K562 (cell line): ENCODE measurements at regions not wholly inside any gene's neighbourhood (a gene's known extent, or its start where the extent isn't known, plus 50 kb on each side); places are given as distances from the start of the nearest gene placed in this dataset.

Source experiments
- ATF1 ChIP-seq, 2 experiments: fragments of 450-650 bp in 1 of 2; IDR thresholded peaks; 2 replicates each; pipeline ENCODE4 v1.6.1; 2016; ENCODE audit warnings: missing compliant biosample characterization in 1 of 2, missing genetic modification characterization in 1 of 2
- CBFA2T3 ChIP-seq: fragments of 450-650 bp; IDR thresholded peaks from 2 replicates; pipeline ENCODE4 v1.6.1; 2017
- CREB1 ChIP-seq, 2 experiments: sonication (generic) in 1 of 2; formaldehyde crosslinking in 1 of 2; IDR thresholded peaks; 2 replicates each; pipeline versions ENCODE4 v1.6.1 to v1.8.0; 2012 to 2022; ENCODE audit warnings: inconsistent platforms in 1 of 2, mild to moderate bottlenecking in 1 of 2, missing genetic modification reagents in 1 of 2, moderate library complexity in 1 of 2
- CREM ChIP-seq: IDR thresholded peaks from 2 replicates; pipeline ENCODE4 v1.6.1; 2014; ENCODE audit warnings: antibody characterized with exemption, low read depth
- ETS2 ChIP-seq: IDR thresholded peaks from 2 replicates; pipeline ENCODE4 v1.6.1; 2016; ENCODE audit warnings: borderline replicate concordance, missing genetic modification characterization, mild to moderate bottlenecking, moderate library complexity, missing compliant biosample characterization; ENCODE audit not compliant: poor library complexity, severe bottlenecking
- ILK ChIP-seq: fragments of 450-650 bp; IDR thresholded peaks from 2 replicates; pipeline ENCODE4 v1.6.1; 2016; ENCODE audit warnings: missing genetic modification characterization, low read depth, mild to moderate bottlenecking, missing compliant biosample characterization, moderate library complexity, borderline replicate concordance
- JUND ChIP-seq, 2 experiments: IDR thresholded peaks; 2 replicates in 1 of 2; 3 replicates in 1 of 2; pipeline ENCODE4 v1.6.1; 2011; ENCODE audit warnings: borderline replicate concordance in 2 of 2, low read depth in 2 of 2, low read length in 2 of 2, improper control_type of control experiment in 1 of 2, missing biosample characterization in 1 of 2, missing genetic modification characterization in 1 of 2, missing genetic modification reagents in 1 of 2
- MAFF ChIP-seq: IDR thresholded peaks from 2 replicates; pipeline ENCODE4 v1.6.1; 2012; ENCODE audit warnings: low read length, improper control_type of control experiment
- MAX ChIP-seq: sonication (generic); formaldehyde crosslinking; IDR thresholded peaks from 2 replicates; pipeline ENCODE4 v1.9.0; 2022; ENCODE audit warnings: mild to moderate bottlenecking, missing genetic modification reagents
- MTA1 ChIP-seq: fragments of 450-650 bp; IDR thresholded peaks from 2 replicates; pipeline ENCODE4 v1.6.1; 2017; ENCODE audit warnings: borderline replicate concordance
- ZNF436 ChIP-seq: fragments of 250-450, 450-650 bp; sonication (Bioruptor Pico); formaldehyde crosslinking; IDR thresholded peaks from 2 replicates; pipeline ENCODE4 v1.7.0; 2020; ENCODE audit warnings: mild to moderate bottlenecking
- TF ChIP-seq, protein P1 (sequence below): IDR thresholded peaks from 2 replicates; pipeline ENCODE4 v1.6.1; 2011; ENCODE audit warnings: borderline replicate concordance, low read depth, mild to moderate bottlenecking, moderate library complexity, low read length; ENCODE audit not compliant: insufficient read depth, poor library complexity, severe bottlenecking
- TF ChIP-seq, protein P2 (sequence below), 2 experiments: fragments of 450-650 bp; formaldehyde crosslinking in 1 of 2; IDR thresholded peaks; 2 replicates each; pipeline versions ENCODE4 v1.4.0 to v1.6.1; 2014 to 2020; ENCODE audit warnings: mild to moderate bottlenecking in 2 of 2, borderline replicate concordance in 1 of 2, low read depth in 1 of 2

DNA sequence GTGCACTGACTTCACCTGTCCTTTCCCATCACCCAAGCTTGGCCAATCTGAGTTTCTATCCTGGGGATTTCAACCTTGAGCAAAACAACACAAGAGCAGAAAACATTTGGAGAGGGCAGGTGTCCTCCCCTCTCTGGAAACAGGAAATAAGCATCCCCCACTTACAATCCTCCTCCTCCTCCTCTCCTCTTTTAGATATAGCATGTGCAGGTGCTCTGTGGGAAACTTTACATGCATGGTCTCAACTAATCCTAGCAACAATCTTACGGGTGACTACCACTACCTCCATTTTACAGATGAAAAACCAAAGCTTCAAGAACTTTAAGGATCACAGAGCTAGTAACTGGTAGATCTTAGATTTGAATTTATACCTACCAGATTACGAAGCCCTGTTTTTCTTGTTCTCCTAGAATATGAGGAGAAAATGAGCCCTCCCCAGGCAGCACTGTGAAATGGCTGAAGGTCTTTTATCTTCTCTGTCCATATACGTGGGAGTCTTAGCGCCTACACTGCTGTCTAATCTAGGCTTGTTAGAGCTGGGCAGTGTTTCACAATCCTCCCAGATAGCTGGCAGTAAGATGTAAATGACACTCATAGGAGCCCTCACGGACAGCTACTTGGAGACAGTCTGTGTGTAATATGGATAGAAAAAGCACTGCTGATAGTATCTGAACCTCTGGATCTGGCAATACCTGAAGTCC lies 301.2 kb upstream of the PROK2 start (continued):
- TF ChIP-seq ETS2 (no peak), CREB1 (IDR thresholded peaks at IDR 0.05) (peak; percentile 55), CREB1 (CRISPR knock-in tag; IDR thresholded peaks at IDR 0.05) (no peak), MAX (CRISPR knock-in tag) (peak; percentile 40; the same call in 1 of the 2 replicates), JUND (IDR thresholded peaks at IDR 0.05; ENCODE audit: borderline replicate concordance, low read depth, low read length) (peak; percentile 80), JUND (tag; IDR thresholded peaks at IDR 0.05; ENCODE audit: borderline replicate concordance, low read depth, low read length) (no peak; the same call in 1 of the 3 replicates), ZNF436 (no peak), CREM (peak; percentile 87), CBFA2T3 (peak; percentile 98), ATF1 (CRISPR knock-in tag; IDR thresholded peaks at IDR 0.05) (no peak), ATF1 (tag; IDR thresholded peaks at IDR 0.05) (peak; percentile 77), MTA1 (peak; percentile 48; the same call in 1 of the 2 replicates), ILK (tag) (no peak; the same call in 1 of the 2 replicates), MAFF (no peak)
- TF ChIP-seq, protein P1, sequence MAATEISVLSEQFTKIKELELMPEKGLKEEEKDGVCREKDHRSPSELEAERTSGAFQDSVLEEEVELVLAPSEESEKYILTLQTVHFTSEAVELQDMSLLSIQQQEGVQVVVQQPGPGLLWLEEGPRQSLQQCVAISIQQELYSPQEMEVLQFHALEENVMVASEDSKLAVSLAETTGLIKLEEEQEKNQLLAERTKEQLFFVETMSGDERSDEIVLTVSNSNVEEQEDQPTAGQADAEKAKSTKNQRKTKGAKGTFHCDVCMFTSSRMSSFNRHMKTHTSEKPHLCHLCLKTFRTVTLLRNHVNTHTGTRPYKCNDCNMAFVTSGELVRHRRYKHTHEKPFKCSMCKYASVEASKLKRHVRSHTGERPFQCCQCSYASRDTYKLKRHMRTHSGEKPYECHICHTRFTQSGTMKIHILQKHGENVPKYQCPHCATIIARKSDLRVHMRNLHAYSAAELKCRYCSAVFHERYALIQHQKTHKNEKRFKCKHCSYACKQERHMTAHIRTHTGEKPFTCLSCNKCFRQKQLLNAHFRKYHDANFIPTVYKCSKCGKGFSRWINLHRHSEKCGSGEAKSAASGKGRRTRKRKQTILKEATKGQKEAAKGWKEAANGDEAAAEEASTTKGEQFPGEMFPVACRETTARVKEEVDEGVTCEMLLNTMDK = no peak
- TF ChIP-seq, protein P2, sequence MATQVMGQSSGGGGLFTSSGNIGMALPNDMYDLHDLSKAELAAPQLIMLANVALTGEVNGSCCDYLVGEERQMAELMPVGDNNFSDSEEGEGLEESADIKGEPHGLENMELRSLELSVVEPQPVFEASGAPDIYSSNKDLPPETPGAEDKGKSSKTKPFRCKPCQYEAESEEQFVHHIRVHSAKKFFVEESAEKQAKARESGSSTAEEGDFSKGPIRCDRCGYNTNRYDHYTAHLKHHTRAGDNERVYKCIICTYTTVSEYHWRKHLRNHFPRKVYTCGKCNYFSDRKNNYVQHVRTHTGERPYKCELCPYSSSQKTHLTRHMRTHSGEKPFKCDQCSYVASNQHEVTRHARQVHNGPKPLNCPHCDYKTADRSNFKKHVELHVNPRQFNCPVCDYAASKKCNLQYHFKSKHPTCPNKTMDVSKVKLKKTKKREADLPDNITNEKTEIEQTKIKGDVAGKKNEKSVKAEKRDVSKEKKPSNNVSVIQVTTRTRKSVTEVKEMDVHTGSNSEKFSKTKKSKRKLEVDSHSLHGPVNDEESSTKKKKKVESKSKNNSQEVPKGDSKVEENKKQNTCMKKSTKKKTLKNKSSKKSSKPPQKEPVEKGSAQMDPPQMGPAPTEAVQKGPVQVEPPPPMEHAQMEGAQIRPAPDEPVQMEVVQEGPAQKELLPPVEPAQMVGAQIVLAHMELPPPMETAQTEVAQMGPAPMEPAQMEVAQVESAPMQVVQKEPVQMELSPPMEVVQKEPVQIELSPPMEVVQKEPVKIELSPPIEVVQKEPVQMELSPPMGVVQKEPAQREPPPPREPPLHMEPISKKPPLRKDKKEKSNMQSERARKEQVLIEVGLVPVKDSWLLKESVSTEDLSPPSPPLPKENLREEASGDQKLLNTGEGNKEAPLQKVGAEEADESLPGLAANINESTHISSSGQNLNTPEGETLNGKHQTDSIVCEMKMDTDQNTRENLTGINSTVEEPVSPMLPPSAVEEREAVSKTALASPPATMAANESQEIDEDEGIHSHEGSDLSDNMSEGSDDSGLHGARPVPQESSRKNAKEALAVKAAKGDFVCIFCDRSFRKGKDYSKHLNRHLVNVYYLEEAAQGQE (IDR thresholded peaks at IDR 0.05; ENCODE audit: borderline replicate concordance) = peak; percentile 58
- TF ChIP-seq, protein P2 (CRISPR knock-in tag; IDR thresholded peaks at IDR 0.05; ENCODE audit: low read depth) = no peak
